SK-N-DZ (cell line): ENCODE measurements at regions not wholly inside any gene's neighbourhood (a gene's known extent, or its start where the extent isn't known, plus 50 kb on each side); places are given as distances from the start of the nearest gene placed in this dataset.
"Not testable (repeated sequence)": the region's sequence is repeated elsewhere in the genome, so short reads cannot be mapped to it uniquely, and the experiment has no call there.

ENCODE experiments used
- DNase-seq: peaks from one replicate; pipeline ENCODE4 v3.0.0-alpha.2; 2015; ENCODE audit warnings: low spot score

DNA sequence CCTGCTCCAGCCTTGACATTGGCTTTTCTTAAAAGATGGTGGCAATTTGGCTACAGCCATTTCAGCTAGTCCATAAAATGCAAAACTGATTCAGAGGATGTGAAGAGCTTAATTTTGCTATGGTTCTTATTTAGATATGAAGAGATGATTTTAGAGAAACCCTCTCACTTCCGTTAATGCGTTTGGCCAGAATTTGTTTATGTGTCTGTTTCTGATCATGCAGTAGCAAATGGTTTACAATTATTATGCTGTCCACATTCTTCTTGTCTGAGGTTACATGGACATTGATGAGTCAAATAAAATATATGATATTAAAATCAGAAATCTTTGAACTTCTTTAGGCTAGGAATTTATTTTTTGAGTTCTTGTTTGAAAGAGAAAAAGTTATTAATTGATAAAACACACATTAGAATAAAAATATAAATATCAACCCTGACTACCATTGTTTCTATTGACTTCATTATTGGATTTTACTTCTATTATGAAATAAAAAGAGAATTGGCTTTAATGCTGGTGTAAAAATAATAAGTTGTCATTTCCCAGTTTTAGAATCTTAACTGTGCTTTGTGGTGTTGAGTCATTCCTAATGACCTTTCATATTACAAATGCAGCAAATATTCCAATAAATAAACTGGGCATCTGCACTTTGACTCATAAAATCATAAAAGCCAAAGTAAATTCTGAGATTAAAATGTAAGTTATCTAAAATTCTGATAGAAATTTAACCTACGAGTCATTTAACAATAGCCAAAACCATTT lies 1286.0 kb upstream of the GJE1 start:
- DNase-seq: no peak

GRCh38 chr6:140845701-140846100 lies 1287.0 kb upstream of the GJE1 start:
- no peak for DNase-seq

- no peak for DNase-seq
Observed at GRCh38 chr6:140844167-140844566, 1288.6 kb upstream of the GJE1 start.

GRCh38 chr6:140833408-140833807 lies 1299.3 kb upstream of the GJE1 start:
- no peak for DNase-seq

DNA sequence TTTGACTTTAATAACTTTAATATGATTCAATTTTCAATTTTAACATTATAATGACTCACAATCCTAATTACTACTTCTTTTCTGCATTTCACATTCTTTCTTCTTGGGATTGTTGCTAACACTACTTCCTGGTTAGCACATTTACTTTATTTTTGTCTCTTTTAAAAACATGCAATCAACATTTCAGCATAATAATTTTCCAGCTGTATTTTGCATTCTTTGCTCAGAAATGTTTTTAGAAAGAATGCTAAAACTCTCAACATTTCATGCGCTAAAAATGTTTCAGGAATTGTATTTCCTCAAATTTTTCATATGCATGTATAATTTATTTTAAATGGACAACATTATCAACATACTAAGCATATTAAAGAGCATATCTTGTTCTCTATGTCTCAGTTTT lies 1302.1 kb upstream of the GJE1 start:
- DNase-seq: no peak

DNA sequence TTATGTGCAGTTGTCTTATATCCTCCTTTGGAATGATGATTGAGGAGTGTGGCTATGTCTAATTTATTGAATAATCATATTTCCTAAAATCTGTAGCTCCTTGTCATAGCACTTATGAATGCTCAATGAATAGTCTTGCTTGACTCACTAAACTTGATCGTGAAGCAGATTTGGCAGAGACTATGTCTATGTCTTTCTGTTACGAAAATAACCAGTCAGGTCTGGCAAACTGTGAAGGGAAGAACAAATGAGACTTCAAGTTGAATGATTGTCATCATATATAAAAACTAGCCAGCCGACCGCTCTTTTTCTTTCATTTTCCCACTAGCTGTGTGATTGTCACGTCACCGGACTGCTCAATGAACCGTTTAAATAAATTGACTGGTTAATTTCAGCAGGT lies 1303.9 kb upstream of the GJE1 start:
- peak; percentile 2 for DNase-seq

- DNase-seq: no peak
Observed at GRCh38 chr6:140827593-140827992, 1305.1 kb upstream of the GJE1 start.

GRCh38 chr6:140825731-140826130 lies 1307.0 kb upstream of the GJE1 start:
- DNase-seq: no peak

DNA sequence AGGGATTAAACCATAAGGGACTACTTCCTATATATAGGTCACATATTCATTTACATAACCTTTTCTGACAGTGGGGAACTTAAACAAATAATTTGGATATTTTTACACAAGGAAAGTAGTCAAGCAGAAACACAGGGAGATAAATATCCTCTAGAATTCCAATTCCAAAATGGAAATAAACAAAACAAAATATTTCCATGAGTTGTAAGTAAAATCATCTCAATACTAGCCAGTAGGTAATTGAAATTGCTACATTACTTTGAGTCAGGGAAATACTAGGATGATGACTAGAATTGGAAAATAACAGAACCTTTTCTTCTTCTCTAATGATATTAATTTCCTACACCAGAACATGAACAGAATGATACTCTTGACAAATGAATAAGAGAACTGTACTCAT lies 1308.1 kb upstream of the GJE1 start:
- DNase-seq: no peak

DNA sequence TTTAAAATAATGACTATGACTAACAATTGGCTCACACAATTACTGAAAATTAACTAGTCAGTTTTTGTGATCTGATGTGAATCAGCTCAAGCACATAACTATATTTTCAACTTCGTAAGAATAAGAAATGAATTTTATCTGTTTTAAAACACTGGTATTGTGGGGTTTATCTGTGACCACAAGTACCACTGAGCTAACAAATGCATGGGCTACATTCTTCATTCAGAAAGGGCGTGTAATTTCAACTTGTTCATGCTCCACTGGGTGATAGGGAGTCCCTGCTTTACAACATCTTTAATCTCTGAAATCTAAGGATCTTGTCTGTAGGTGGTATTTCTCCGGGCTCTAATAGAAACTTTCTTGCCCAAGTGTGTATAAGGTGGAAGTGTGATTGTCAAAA lies 1311.5 kb upstream of the GJE1 start:
- DNase-seq: no peak

GRCh38 chr6:140817176-140817575 lies 1315.5 kb upstream of the GJE1 start:
- no peak for DNase-seq

DNA sequence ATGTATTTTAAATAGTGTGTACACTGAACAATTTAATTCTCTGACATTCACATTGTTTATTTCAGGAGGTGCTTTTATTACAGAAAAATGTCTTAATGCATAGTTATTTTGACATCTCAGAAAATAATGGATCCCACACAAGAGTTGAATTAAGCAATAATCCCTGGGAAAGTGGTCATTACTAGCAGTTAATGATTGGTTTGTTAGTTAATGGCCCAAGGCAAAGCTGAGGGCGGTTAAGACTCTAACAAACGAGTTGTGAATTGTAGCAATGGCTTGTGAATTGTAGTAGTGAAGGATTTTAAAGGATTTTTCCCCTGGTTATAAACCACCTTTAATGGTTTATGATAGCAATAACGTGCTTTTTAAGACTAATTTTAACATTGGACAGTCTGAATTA lies 1316.0 kb upstream of the GJE1 start:
- no peak for DNase-seq

GRCh38 chr6:140812636-140813035 lies 1320.1 kb upstream of the GJE1 start:
- no peak for DNase-seq

- DNase-seq: no peak
Observed at GRCh38 chr6:140811642-140812041, 1321.1 kb upstream of the GJE1 start.

DNA sequence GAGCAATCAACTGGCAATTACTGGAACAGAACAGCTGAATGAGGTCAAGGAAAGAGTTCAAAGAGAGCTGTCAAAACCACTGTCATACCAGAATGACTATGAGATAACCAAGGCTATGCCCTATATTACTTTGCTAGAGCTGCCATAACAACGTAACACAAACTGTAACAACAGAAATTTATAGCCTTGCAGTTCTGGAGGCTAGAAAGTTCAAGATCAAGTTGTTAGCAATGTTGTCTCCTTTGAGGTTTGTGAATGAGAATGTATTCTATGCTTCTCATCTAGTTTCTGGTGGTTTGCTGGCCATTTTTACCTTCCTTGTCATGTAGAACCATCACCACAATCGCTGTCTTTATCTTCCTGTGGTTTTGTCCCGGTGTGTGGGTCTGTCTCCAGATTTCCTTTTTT lies 1323.0 kb upstream of the GJE1 start:
- no peak for DNase-seq

- no peak for DNase-seq
Observed at GRCh38 chr6:140806431-140806830, 1326.3 kb upstream of the GJE1 start.

DNA sequence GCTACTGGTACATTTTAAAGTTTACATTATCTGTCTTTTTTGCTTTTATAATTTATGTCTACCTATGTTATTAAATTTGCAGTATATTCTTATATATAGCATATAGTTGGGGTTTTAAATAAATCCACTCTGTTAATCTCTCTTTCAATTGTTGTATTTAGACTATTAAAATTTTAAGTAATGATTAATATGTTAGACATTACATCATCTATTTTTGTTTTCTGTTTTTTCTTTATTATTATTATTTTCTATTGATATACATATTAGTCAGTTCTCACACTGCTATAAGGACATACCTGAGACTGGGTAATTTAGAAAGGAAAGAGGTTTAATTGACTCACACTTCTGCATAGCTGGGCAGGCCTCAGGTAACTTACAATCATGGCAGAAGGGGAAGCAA lies 1338.2 kb upstream of the GJE1 start:
- DNase-seq: no peak

DNA sequence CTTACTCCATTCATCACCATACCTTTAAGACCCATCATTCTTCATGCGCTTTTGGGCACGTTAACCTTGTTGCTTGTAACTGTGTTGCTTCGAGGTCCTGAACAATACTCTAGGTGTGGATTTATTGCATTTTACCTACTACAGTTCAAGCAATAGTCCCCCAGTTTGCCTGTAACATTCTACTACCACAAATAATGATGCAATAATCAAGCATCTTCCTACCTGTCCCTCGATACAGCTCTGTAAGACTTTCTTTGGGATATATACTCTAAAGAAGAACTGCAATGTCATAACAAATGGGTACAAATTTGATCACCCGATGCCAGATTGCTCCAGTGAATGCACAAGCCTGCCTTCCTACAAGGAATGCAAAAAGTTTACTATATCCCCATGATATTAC lies 1342.6 kb upstream of the GJE1 start:
- DNase-seq: no peak

GRCh38 chr6:140789466-140789865 lies 1343.3 kb upstream of the GJE1 start:
- DNase-seq: no peak

GRCh38 chr6:140785926-140786325 lies 1346.8 kb upstream of the GJE1 start:
- no peak for DNase-seq

DNA sequence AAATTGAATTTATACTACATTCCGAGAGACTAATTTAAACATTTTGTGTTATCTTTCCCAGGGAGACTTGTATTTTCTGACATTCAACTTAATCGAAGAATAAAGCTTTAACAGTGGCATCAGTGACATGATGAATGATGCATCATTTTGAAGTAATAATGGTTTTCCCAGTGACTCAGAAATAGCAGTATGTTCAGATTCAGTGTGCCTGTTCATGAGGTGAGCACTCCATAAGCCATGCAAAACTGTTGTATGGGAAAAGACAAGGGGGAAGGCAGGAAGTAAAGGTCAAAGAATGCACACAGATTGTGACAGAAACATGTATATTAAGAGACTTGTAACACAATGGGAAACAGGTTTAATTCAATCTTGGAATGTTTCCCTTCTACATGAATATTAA lies 1348.2 kb upstream of the GJE1 start:
- no peak for DNase-seq

DNA sequence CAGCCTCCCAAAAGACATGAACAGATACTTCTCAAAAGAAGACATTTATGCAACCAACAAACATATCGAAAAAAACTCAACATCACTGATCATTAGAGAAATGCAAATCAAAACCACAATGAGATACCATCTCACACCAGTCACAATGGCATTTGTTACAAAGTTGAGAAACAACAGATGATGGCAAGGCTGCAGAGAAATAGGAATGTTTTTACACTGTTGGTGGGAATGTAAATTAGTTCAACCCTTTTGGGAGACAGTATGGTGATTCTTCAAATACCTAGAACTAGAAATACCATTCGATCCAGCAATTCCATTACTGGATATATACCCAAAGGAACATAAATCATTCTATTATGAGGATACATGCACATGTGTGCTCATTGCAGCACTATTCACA lies 1349.2 kb upstream of the GJE1 start:
- DNase-seq: not testable (repeated sequence)

- no peak for DNase-seq
Observed at GRCh38 chr6:140782941-140783340, 1349.8 kb upstream of the GJE1 start.

DNA sequence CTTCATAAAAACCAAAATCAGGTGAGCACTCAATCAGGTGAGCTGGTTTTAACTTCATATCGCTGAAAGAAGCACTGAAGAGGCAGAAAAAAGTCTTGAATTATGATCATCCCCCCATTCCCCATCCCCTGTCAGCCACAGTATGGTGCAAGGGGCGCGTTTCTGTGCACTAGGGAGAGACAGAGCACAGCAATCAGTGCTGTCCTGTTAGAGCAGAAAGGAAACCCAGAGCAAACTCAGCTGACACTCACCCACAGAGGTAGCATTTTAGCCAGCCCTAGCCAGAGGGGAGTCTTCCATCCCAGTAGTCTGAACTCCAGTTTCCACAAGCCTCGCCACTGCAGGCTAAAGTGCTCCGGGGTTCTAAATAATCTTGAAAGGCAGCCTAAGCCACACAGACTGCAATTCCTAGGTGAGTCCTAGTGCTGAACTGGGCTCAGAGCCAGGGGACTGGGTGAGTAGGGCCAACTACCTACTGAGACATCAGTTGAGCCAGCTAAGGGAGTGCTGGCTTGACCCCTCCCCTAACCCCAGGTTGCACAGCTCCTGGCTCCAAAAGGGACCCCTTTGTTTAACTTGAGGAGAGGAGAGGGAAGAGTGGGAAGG lies 1352.6 kb upstream of the GJE1 start:
- DNase-seq: no peak
